IMR-90 (cell line): ENCODE measurements at regions not wholly inside any gene's neighbourhood (a gene's known extent, or its start where the extent isn't known, plus 50 kb on each side); places are given as distances from the start of the nearest gene placed in this dataset.

Experiments
- ATAC-seq: fragments of 200-7000 bp; cut with Tn5 transposase; 2 replicates; pipeline ENCODE4 v1.9.1; 2020; ENCODE audit warnings: low read depth, mild to moderate bottlenecking, moderate library complexity
- BruUV-seq: library from RNA; stranded (reverse); fragments of 400-500 nt; replicated peaks from 2 replicates; lab custom pipeline; 2021; lab: Mats Ljungman, UMichigan
- CTCF ChIA-PET: fragments of 300-600 bp; formaldehyde crosslinking; extraction: SDS; loops from one replicate; lab custom pipeline; 2021; ENCODE audit warnings: antibody characterized with exemption; lab: Yijun Ruan, JAX
- POLR2A ChIA-PET: fragments of 300-600 bp; sonication (Branson Sonifier 250); formaldehyde crosslinking; loops from one replicate; lab custom pipeline; 2022; ENCODE audit warnings: antibody characterized with exemption; ENCODE audit not compliant: unreplicated experiment; lab: Charles Lee
- DNase-seq: peaks from one replicate; pipeline ENCODE4 v3.0.0; 2013
- H2AFZ ChIP-seq: replicated peaks from 2 replicates; pipeline ENCODE3; 2013; ENCODE audit warnings: low read length, mild to moderate bottlenecking; ENCODE audit not compliant: poor library complexity
- H2AK5ac ChIP-seq: 2 replicates; pipeline ENCODE4 v1.6.1; 2013; ENCODE audit warnings: low read depth, low read length, inconsistent platforms
- H2AK9ac ChIP-seq: replicated peaks from 2 replicates; pipeline ENCODE3; 2013; ENCODE audit warnings: mild to moderate bottlenecking, low read depth, low read length, moderate library complexity; ENCODE audit not compliant: poor library complexity
- H2BK120ac ChIP-seq: 2 replicates; pipeline ENCODE4 v1.6.1; 2013; ENCODE audit warnings: low read depth, low read length, inconsistent platforms
- H2BK15ac ChIP-seq: 3 replicates; pipeline ENCODE4 v1.6.1; 2013; ENCODE audit warnings: low read depth, low read length, inconsistent platforms
- H2BK20ac ChIP-seq: 2 replicates; pipeline ENCODE4 v1.6.1; 2013; ENCODE audit warnings: low read depth, mild to moderate bottlenecking, inconsistent platforms, low read length, moderate library complexity
- H2BK5ac ChIP-seq: 2 replicates; pipeline ENCODE4 v1.6.1; 2013; ENCODE audit warnings: mild to moderate bottlenecking, low read depth, low read length, inconsistent platforms; ENCODE audit not compliant: poor library complexity, severe bottlenecking
- H3K14ac ChIP-seq: replicated peaks from 2 replicates; pipeline ENCODE4 v1.6.1; 2013; ENCODE audit warnings: low read depth, low read length, inconsistent platforms
- H3K18ac ChIP-seq: 2 replicates; pipeline ENCODE4 v1.6.1; 2013; ENCODE audit warnings: low read depth, low read length, control low read depth
- H3K23ac ChIP-seq: 2 replicates; pipeline ENCODE4 v1.6.1; 2013; ENCODE audit warnings: low read depth, low read length, inconsistent platforms
- H3K27ac ChIP-seq: 2 replicates; pipeline ENCODE4 v1.5.1; 2013; ENCODE audit warnings: mild to moderate bottlenecking, control low read depth, low read length; ENCODE audit not compliant: insufficient read depth
- H3K27me3 ChIP-seq: 2 replicates; pipeline ENCODE4 v1.6.1; 2013; ENCODE audit warnings: low read length; ENCODE audit not compliant: control insufficient read depth, insufficient read depth
- H3K36me3 ChIP-seq: 2 replicates; pipeline ENCODE4 v1.6.1; 2013; ENCODE audit warnings: low read length, mixed read lengths; ENCODE audit not compliant: control insufficient read depth, insufficient read depth
- H3K4ac ChIP-seq: 2 replicates; pipeline ENCODE4 v1.6.1; 2013; ENCODE audit warnings: low read depth, low read length, inconsistent platforms
- H3K4me1 ChIP-seq: 2 replicates; pipeline ENCODE4 v1.6.1; 2013; ENCODE audit warnings: low read length, mixed read lengths; ENCODE audit not compliant: control insufficient read depth, insufficient read depth
- H3K4me2 ChIP-seq: 2 replicates; pipeline ENCODE4 v1.6.1; 2013; ENCODE audit warnings: low read depth, mild to moderate bottlenecking, control low read depth, low read length, moderate library complexity
- H3K4me3 ChIP-seq: 2 replicates; pipeline ENCODE4 v1.5.1; 2013; ENCODE audit warnings: low read depth, mild to moderate bottlenecking, control low read depth, low read length, moderate library complexity; ENCODE audit not compliant: insufficient read depth
- H3K56ac ChIP-seq: 2 replicates; pipeline ENCODE4 v1.6.1; 2013; ENCODE audit warnings: low read length, inconsistent platforms; ENCODE audit not compliant: insufficient read depth; ENCODE audit errors: extremely low read depth
- H3K79me1 ChIP-seq, 2 experiments: 2 replicates each; pipeline ENCODE4 v1.6.1; 2013; ENCODE audit warnings: low read length in 2 of 2, inconsistent platforms in 1 of 2, low read depth in 1 of 2
- H3K9ac ChIP-seq: 2 replicates; pipeline ENCODE4 v1.6.1; 2013; ENCODE audit warnings: low read depth, low read length, control low read depth
- H3K9me1 ChIP-seq: 2 replicates; pipeline ENCODE4 v1.6.1; 2013; ENCODE audit warnings: low read length, inconsistent platforms; ENCODE audit not compliant: insufficient read depth
- H3K9me3 ChIP-seq: 2 replicates; pipeline ENCODE4 v1.6.1; 2013; ENCODE audit warnings: low read length; ENCODE audit not compliant: control insufficient read depth, insufficient read depth
- H4K20me1 ChIP-seq: 2 replicates; pipeline ENCODE4 v1.6.1; 2013; ENCODE audit warnings: low read length, inconsistent platforms; ENCODE audit not compliant: insufficient read depth
- H4K5ac ChIP-seq: 2 replicates; pipeline ENCODE4 v1.6.1; 2013; ENCODE audit warnings: mild to moderate bottlenecking, low read depth, low read length, control low read depth
- H4K8ac ChIP-seq, 2 experiments: 2 replicates each; pipeline ENCODE4 v1.6.1; 2013; ENCODE audit warnings: low read depth in 2 of 2, low read length in 2 of 2, control low read depth in 1 of 2, inconsistent platforms in 1 of 2
- H4K91ac ChIP-seq: 2 replicates; pipeline ENCODE4 v1.6.1; 2013; ENCODE audit warnings: low read depth, low read length, inconsistent platforms; ENCODE audit not compliant: insufficient read depth
- CEBPB ChIP-seq: IDR thresholded peaks from 2 replicates; pipeline ENCODE4 v1.6.1; 2012; ENCODE audit warnings: low read depth, low read length, improper control_type of control experiment
- FOS ChIP-seq: fragments of 150-350 bp; IDR thresholded peaks from 2 replicates; pipeline ENCODE4 v1.6.1; 2016; ENCODE audit warnings: low read depth, low read length
- MXI1 ChIP-seq: IDR thresholded peaks from 2 replicates; pipeline ENCODE4 v1.6.1; 2012; ENCODE audit warnings: low read depth, mild to moderate bottlenecking, low read length, moderate library complexity, borderline replicate concordance
- POLR2A ChIP-seq: IDR thresholded peaks from 2 replicates; pipeline ENCODE4 v1.6.1; 2012; ENCODE audit warnings: mild to moderate bottlenecking, low read depth, low read length
- SMC3 ChIP-seq: fragments of 150-350 bp; IDR thresholded peaks from 2 replicates; pipeline ENCODE4 v1.6.1; 2016; ENCODE audit warnings: low read depth, mild to moderate bottlenecking, antibody characterized with exemption, low read length, moderate library complexity
- dilution Hi-C: fragments of 300-500 bp; cut with HindIII; formaldehyde crosslinking; loops from one replicate; pipeline ENCODE4 v1.14.3; 2018; ENCODE audit warnings: low sequenced_read_pairs; ENCODE audit not compliant: unreplicated experiment
- in situ Hi-C: fragments of 300-500 bp; cut with MboI; formaldehyde crosslinking; loops from 3 replicates; pipeline ENCODE4 v1.14.3; 2019; ENCODE audit warnings: low sequenced_read_pairs, inconsistent platforms, mixed read lengths
- intact Hi-C: fragments of 100-400 bp; cut with micrococcal nuclease; formaldehyde crosslinking; loops from 2 replicates; pipeline ENCODE4 v1.10.0; 2022
- TF ChIP-seq, protein P1 (sequence below): fragments of 150-350 bp; IDR thresholded peaks from 2 replicates; pipeline ENCODE4 v1.6.1; 2017; ENCODE audit warnings: mild to moderate bottlenecking, antibody characterized with exemption, low read length, low read depth

DNA sequence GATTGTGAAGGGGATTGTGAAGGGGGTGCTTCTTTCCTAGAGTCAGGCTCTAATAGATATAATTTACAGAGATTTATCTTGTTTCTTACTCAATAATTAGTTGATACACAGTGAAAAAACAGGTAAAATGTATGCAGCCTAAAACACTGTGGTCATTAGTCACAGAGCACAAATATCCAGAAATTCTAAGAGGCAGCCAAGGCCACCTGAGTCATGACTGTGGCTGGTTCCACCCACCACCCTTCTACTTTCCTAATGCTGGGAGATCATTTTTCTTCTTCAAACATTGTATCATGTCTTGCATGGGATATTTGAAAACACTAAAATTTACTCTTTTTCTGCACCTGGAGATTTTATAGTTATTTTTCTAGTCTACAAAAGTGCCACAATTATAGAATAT is 181.6 kb downstream of the OTOR start:
- intact Hi-C loops (no loop called here), in situ Hi-C loops (no loop called here), dilution Hi-C loops (no loop called here)
- H2BK5ac ChIP-seq, result peak overlapping the region; percentile 59
- peak overlapping the region; percentile 91 for H3K14ac ChIP-seq
- H4K20me1 ChIP-seq, result no peaks in the 10 kb centered on the region
- H3K56ac ChIP-seq, result peak overlapping the region; percentile 51; the same call in 1 of the 2 replicates
- peak overlapping the region; percentile 96 for H2BK20ac ChIP-seq
- peak overlapping the region; percentile 93 for H2BK120ac ChIP-seq
- H3K79me1 ChIP-seq, result no peaks in the 10 kb centered on the region
- peak overlapping the region; percentile 81 for H4K91ac ChIP-seq
- no peaks in the 10 kb centered on the region for H3K27me3 ChIP-seq
- H2AK5ac ChIP-seq, result peak overlapping the region; percentile 82; the same call in 1 of the 2 replicates
- no peak overlapping the region for H3K9ac ChIP-seq
- H4K8ac ChIP-seq, result peak overlapping the region; percentile 41 to 82; a peak in 2 of 4 replicates
- H3K18ac ChIP-seq, result peak overlapping the region; percentile 12; the same call in 1 of the 2 replicates
- TF ChIP-seq SMC3 (no peak), FOS (0 out of 2 replicates have a peak, but pooled peaks have one; percentile 20), POLR2A (no peak), CEBPB (0 out of 2 replicates have a peak, but pooled peaks have one; percentile 5), MXI1 (no peak)
- TF ChIP-seq, protein P1, sequence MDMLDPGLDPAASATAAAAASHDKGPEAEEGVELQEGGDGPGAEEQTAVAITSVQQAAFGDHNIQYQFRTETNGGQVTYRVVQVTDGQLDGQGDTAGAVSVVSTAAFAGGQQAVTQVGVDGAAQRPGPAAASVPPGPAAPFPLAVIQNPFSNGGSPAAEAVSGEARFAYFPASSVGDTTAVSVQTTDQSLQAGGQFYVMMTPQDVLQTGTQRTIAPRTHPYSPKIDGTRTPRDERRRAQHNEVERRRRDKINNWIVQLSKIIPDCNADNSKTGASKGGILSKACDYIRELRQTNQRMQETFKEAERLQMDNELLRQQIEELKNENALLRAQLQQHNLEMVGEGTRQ, result no peak
- no peaks in the 10 kb centered on the region for H3K36me3 ChIP-seq
- H3K23ac ChIP-seq, result peak overlapping the region; percentile 82; the same call in 1 of the 2 replicates
- peak overlapping the region; percentile 87; the same call in 2 of the 3 replicates for H2BK15ac ChIP-seq
- H3K4ac ChIP-seq, result peak overlapping the region; percentile 95
- H3K4me1 ChIP-seq, result peaks cover 9% of the 10 kb centered on the region
- peak overlapping the region; percentile 32; the same call in 1 of the 2 replicates for H4K5ac ChIP-seq
- peak; percentile 59 for DNase-seq
- 0 out of 2 replicates have a peak overlapping the region, but pooled peaks have one; percentile 17 for H3K27ac ChIP-seq
- peaks cover 5% of the 10 kb centered on the region for H3K9me1 ChIP-seq
- H2AK9ac ChIP-seq, result peak overlapping the region; percentile 68
- no peaks in the 10 kb centered on the region for H3K9me3 ChIP-seq
- H3K4me2 ChIP-seq, result no peak overlapping the region
- ChIA-PET CTCF (no interaction called here), POLR2A (no interaction called here)
- peak; percentile 79 for ATAC-seq
- H3K4me3 ChIP-seq, result no peak overlapping the region
- BruUV-seq, result no TSS peak
- H2AFZ ChIP-seq, result peak overlapping the region; percentile 82
